HUES6 (cell line): ENCODE measurements at regions not wholly inside any gene's neighbourhood (a gene's known extent, or its start where the extent isn't known, plus 50 kb on each side); places are given as distances from the start of the nearest gene placed in this dataset.

Source experiments
- H3K27ac ChIP-seq: 2 replicates; pipeline ENCODE4 v1.7.0; 2013; ENCODE audit warnings: low read depth, mild to moderate bottlenecking, low read length, inconsistent platforms
- H3K27me3 ChIP-seq: 2 replicates; pipeline ENCODE4 v1.6.1; 2013; ENCODE audit warnings: low read length; ENCODE audit not compliant: control insufficient read depth, insufficient read depth
- H3K36me3 ChIP-seq: 2 replicates; pipeline ENCODE4 v1.6.1; 2013; ENCODE audit warnings: low read length; ENCODE audit not compliant: control insufficient read depth, insufficient read depth
- H3K4me1 ChIP-seq: 2 replicates; pipeline ENCODE4 v1.6.1; 2013; ENCODE audit warnings: low read length; ENCODE audit not compliant: control insufficient read depth, insufficient read depth
- H3K4me3 ChIP-seq: 2 replicates; pipeline ENCODE4 v1.5.1; 2013; ENCODE audit warnings: low read depth, low read length
- H3K9ac ChIP-seq: one replicate; pipeline ENCODE4 v1.6.1; 2013; ENCODE audit warnings: mild to moderate bottlenecking, low read length
- H3K9me3 ChIP-seq: 2 replicates; pipeline ENCODE4 v1.6.1; 2013; ENCODE audit warnings: low read depth, low read length; ENCODE audit not compliant: control insufficient read depth, insufficient read depth

DNA sequence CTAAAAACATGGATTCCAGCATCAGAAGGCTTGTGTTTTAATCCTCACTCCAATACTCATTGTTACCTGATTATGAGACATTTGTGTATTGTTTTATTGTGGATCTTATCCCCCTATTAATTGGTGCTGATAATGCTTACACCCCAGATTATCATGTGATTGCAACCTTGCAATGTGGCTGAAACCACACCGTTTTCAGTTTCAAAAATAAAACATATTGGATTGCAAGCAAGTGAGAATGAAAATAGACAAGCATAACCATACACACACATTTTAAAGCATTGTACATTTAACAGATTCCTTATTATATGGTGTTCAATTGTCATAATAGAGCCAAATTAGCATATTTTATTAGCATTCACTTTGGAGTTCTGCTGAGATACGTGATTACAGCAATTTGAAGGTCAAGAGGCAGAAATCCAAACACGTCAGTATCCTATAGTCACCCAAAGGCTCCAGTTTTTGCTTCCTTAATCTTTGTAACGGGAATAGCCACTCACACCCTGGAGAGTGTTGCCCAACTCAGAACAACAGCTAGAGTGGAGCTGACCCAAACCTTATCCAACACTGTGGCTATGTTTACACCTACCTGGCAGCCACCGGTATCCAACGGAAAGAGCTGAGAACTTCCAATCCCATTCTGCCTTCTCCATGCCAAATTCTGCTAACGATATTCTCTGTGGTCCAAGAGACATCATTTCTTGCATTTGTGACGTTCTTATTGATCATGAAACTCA, 317.1 kb upstream of the KLF6 start:
- H3K4me1 ChIP-seq: no peaks in the 10 kb centered on the region
- no peak overlapping the region for H3K4me3 ChIP-seq
- peaks cover 8% of the 10 kb centered on the region; the same call in 1 of the 2 replicates for H3K9me3 ChIP-seq
- no peaks in the 10 kb centered on the region for H3K27me3 ChIP-seq
- H3K36me3 ChIP-seq: no peaks in the 10 kb centered on the region
- no peak overlapping the region for H3K9ac ChIP-seq
- H3K27ac ChIP-seq: no peak overlapping the region

DNA sequence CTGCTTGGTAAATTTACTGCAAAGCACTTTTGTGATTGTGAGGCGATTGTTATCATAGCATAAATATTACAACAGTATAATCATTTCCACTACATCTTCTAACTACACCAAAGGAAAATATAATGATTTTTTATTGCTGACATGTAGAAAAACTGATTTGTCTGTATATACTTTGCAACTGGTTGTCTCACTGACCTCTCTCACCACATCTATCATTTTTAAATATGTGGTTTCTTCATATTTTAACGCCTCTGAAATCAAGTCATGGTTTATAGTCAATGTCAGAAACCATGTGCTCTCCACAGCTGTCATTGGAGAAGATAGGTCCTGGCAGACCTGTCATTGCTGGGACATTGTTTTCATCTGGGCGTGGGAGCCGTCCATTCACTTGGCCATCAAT, 315.4 kb upstream of the KLF6 start:
- H3K27me3 ChIP-seq: no peaks in the 10 kb centered on the region
- no peak overlapping the region for H3K9ac ChIP-seq
- no peaks in the 10 kb centered on the region for H3K36me3 ChIP-seq
- peaks cover 7% of the 10 kb centered on the region; the same call in 1 of the 2 replicates for H3K9me3 ChIP-seq
- H3K27ac ChIP-seq: no peak overlapping the region
- H3K4me1 ChIP-seq: no peaks in the 10 kb centered on the region
- H3K4me3 ChIP-seq: no peak overlapping the region

DNA sequence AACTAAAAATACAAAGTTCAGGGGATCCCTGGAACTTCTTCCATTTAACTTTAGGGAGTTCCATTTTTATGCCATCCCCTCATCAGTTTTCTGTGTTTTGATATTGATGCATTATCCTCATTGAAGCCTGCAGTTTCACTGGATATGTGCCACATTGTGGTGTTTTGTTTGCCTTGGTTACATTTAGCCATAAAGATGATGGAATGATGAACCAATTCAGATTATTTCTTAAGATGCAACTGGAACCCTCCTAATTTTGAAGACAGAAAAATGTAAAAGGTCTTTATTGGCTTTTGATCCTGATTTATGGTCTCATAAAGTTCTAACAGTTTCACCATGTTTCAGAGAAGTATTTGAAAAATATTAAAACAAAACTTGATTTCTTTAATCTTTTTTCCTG, 314.2 kb upstream of the KLF6 start:
- Histone ChIP-seq H3K9ac (no peak overlapping the region), H3K9me3 (no peaks in the 10 kb centered on the region; the same call in 1 of the 2 replicates), H3K4me1 (no peaks in the 10 kb centered on the region), H3K27me3 (no peaks in the 10 kb centered on the region), H3K27ac (no peak overlapping the region), H3K36me3 (no peaks in the 10 kb centered on the region), H3K4me3 (no peak overlapping the region)

DNA sequence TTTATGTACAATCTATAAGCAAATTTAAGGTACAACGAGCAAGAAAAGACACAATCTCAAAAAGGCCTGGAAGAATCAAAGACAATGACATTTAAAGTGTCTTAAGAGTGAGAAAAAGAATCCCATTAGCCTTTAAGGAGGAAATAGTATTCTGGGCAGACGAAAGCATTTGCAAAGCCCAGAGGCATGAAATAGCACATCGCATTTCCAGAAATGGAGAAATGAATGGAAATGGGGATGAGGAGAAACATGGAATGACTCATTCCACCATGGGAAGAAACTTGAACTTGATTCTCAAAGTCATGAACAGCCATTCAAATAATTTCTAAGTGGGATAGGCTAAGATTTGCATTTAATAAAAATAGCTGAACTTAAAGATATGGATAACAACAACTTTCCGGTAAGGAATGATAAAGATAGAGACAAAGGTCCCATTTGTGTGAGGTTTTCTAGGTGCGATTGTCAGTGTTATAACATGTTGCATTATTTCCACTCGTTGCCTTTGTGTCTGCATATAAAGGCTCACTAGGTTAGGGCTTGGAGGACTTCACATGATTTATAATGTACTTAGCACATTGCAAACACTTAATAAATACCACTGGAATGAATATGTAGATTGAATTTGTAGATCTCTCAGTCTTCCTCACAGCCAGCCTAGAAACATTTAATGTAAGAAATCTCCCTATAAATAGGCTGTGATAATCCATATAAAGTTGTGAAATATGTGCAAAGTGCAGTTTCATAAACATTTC, 310.3 kb upstream of the KLF6 start:
- H3K27me3 ChIP-seq: no peaks in the 10 kb centered on the region
- no peaks in the 10 kb centered on the region for H3K4me1 ChIP-seq
- no peak overlapping the region for H3K27ac ChIP-seq
- no peak overlapping the region for H3K4me3 ChIP-seq
- H3K9ac ChIP-seq: no peak overlapping the region
- H3K9me3 ChIP-seq: no peaks in the 10 kb centered on the region
- no peaks in the 10 kb centered on the region for H3K36me3 ChIP-seq

DNA sequence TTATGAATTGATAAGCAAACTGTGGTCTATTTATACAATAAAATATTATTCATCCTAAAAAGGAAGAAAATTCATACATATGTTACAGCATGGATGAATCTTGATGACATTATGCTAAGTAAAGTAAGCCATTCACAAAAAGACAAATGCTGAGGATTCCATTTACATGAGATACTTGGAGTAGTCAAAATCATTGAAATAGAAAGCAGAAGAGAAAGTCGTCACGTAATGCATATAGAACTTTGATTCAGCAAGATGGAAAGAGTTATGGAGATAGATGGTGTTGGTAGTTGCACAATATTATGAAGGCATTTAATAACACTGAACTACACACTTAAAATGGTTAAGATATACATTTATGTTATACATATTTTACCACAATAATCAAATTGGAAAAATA, 309.7 kb upstream of the KLF6 start:
- no peak overlapping the region for H3K4me3 ChIP-seq
- no peaks in the 10 kb centered on the region for H3K36me3 ChIP-seq
- no peak overlapping the region for H3K27ac ChIP-seq

DNA sequence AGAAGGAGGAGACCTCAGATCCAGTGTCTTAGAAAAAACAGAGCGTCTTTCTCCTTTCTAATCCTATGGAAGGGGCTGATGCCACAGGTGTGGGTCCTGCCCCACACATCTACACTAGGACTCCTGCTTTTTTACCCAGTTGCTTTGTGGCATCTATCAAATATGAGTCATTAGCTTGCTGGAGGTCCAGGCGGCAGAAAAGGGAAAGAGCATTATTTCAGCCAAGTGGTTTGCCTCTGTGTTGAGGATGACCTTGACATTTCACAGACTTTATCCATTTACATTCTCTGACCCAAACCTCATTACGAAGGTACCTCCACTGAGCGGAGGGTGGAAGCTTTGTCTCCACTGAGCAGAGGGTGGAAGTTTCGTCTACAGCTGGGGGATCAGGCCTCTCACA, 308.4 kb upstream of the KLF6 start:
- no peak overlapping the region for H3K9ac ChIP-seq
- H3K27me3 ChIP-seq: no peaks in the 10 kb centered on the region
- H3K4me1 ChIP-seq: no peaks in the 10 kb centered on the region
- H3K9me3 ChIP-seq: no peaks in the 10 kb centered on the region
- no peak overlapping the region for H3K27ac ChIP-seq
- H3K36me3 ChIP-seq: no peaks in the 10 kb centered on the region
- H3K4me3 ChIP-seq: no peak overlapping the region

More for the DNA sequence above, 309.7 kb upstream of the KLF6 start:
- H3K9ac ChIP-seq: no peak overlapping the region
- no peaks in the 10 kb centered on the region for H3K4me1 ChIP-seq
- H3K9me3 ChIP-seq: no peaks in the 10 kb centered on the region
- H3K27me3 ChIP-seq: no peaks in the 10 kb centered on the region

DNA sequence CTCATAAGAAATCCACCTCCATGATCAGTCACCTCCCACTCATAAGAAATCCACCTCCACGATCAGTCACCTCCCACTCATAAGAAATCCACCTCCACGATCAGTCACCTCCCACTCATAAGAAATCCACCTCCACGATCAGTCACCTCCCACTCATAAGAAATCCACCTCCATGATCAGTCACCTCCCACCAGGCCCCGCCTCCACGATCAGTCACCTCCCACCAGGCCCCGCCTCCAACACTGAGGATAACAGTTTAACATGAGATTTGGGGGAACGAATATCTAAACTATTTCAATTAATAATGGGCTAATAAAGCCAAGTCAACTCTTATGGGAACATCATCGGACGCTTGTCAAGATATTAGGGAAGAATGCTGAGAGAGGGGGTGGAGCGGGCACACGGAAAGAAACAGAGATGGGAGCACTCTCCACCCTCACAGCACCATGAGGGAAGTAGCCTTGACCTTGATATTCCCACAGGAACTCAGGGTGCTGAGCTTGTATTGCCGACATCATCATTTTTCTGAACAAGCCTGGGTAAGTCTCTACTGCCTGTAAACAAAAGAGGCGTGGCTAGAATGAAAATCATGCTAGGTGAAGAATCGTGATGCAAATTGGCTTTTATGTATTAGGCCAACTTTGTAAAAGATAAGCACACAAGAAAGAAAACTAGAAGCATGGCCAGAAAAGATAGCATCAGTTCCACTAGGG, 303.5 kb upstream of the KLF6 start:
- Histone ChIP-seq H3K4me3 (no peak overlapping the region), H3K9me3 (no peaks in the 10 kb centered on the region), H3K9ac (no peak overlapping the region), H3K4me1 (peaks cover 8% of the 10 kb centered on the region), H3K27ac (no peak overlapping the region), H3K36me3 (no peaks in the 10 kb centered on the region), H3K27me3 (no peaks in the 10 kb centered on the region)

DNA sequence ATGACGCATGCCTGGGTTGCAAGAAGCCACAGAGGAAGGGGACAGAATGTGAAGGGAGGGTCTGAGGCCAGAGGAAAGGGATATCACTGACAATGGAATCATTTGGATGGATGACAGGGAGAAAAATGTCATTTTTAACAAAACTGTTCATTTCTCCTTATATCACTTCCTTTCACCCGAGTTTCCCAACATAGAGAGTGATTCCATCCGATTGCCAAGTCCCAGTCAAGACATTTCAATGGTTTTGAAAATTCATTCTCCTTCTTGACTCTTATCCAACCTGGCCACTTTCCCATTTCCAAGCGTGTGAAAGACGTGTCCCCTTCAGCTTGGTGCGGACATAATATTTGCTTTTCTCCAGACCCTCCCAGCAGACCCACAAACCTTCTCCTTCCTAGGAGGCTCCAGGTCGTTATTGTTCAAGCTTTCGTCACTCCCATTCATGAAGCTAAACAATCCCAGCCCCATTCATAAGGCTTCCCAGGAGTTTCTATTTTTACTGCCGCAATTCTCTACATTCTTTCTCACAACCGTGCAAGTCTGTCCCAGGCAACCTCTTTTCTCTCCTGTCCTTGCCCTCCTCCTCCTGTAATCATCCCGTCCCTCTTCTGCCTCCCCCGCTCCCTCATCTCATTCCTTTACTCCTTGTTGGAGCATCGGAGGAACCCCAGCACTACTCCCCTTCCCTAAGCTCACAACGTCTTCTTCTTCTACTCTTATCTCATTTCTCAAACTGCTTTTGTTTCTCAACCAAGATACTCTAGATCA, 301.3 kb upstream of the KLF6 start:
- Histone ChIP-seq H3K27me3 (no peaks in the 10 kb centered on the region), H3K4me3 (no peak overlapping the region), H3K27ac (no peak overlapping the region), H3K36me3 (no peaks in the 10 kb centered on the region), H3K9ac (no peak overlapping the region), H3K9me3 (no peaks in the 10 kb centered on the region), H3K4me1 (peaks cover 16% of the 10 kb centered on the region)

DNA sequence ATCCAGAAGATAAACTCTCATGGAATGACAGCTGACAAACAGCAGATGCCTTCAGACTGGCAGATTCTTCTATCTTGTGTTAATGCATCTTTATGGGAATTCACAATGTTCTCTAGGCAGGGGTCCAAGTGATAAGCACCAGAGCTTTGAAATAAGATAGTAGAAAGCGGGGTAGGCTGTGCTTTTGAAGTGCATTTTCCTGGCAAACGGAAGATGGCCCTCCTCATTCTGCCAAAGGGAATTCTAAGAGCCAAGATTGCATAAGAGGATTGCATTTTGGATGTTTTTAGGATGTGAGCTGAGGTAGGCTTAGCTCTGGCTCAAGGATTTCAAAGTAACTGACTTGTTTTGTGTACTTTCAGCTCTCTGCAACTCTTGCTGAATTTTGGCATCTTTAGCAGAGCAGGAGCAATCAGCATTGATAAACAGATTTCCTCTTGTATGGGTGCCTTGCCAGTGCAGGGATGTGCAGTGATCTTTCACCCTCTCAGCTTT, 298.5 kb upstream of the KLF6 start:
- Histone ChIP-seq H3K36me3 (no peaks in the 10 kb centered on the region), H3K27me3 (no peaks in the 10 kb centered on the region), H3K4me1 (peaks cover 16% of the 10 kb centered on the region), H3K9ac (peak overlapping the region; percentile 27), H3K9me3 (no peaks in the 10 kb centered on the region), H3K27ac (no peak overlapping the region), H3K4me3 (no peak overlapping the region)

DNA sequence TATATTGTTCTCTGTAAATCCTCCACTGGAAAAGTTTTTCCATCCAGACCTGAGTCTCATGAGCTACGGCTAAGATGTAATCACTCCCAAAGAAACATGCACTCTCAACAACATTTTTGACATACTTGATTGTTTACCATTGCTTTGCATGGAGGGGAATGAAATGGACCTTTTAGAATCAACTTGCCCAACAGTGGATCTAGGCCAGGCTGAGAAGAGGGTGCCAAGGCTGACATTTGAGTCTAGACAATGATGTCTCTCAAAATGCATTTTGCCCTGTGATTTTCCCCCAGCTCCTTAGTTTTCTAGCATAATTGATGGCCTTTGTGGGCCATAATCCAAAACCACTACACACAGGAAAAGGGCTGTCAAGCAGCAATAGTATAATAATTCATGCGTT, 297.9 kb upstream of the KLF6 start:
- Histone ChIP-seq H3K27ac (no peak overlapping the region; the same call in 1 of the 2 replicates), H3K4me1 (peaks cover 16% of the 10 kb centered on the region), H3K27me3 (no peaks in the 10 kb centered on the region), H3K9ac (no peak overlapping the region), H3K36me3 (no peaks in the 10 kb centered on the region), H3K9me3 (no peaks in the 10 kb centered on the region), H3K4me3 (no peak overlapping the region)
